ENCODE measurements at regions not wholly inside any gene's neighbourhood (a gene's known extent, or its start where the extent isn't known, plus 50 kb on each side); places are given as distances from the start of the nearest gene placed in this dataset.

DNA sequence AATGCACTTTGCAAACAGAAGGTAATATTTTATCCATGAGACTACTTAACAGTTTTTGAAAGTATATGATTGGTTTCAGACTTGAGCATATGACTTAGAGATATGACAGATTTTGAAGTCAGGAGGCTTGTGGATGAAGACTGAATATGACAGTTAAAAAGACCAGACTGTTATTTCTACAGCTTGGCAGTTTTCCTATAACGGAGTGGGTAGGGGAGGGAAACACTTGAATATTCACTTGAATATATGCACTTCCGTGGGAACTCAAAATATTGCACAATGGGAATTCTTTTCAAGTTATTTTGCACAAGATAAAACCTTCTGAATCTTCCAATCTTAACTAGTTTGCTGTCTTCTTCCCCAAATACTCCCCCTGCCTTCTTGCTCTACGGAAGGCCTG, 64.6 kb upstream of the ACKR3 start:
- no peak overlapping the region for H3K4me3 ChIP-seq (ENCODE audit: low read depth, low read length)
- no peak for DNase-seq (ENCODE audit: low read depth)
- no peak for TF ChIP-seq MYC (IDR thresholded peaks at IDR 0.05; ENCODE audit: low read depth, low read length)
- no peak for TF ChIP-seq POLR2A (IDR thresholded peaks at IDR 0.05; ENCODE audit: extremely low read depth, insufficient read length)
- TF ChIP-seq, protein P1, sequence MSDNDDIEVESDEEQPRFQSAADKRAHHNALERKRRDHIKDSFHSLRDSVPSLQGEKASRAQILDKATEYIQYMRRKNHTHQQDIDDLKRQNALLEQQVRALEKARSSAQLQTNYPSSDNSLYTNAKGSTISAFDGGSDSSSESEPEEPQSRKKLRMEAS (IDR thresholded peaks at IDR 0.05; ENCODE audit: low read depth, low read length), result no peak
- TF ChIP-seq, protein P2, sequence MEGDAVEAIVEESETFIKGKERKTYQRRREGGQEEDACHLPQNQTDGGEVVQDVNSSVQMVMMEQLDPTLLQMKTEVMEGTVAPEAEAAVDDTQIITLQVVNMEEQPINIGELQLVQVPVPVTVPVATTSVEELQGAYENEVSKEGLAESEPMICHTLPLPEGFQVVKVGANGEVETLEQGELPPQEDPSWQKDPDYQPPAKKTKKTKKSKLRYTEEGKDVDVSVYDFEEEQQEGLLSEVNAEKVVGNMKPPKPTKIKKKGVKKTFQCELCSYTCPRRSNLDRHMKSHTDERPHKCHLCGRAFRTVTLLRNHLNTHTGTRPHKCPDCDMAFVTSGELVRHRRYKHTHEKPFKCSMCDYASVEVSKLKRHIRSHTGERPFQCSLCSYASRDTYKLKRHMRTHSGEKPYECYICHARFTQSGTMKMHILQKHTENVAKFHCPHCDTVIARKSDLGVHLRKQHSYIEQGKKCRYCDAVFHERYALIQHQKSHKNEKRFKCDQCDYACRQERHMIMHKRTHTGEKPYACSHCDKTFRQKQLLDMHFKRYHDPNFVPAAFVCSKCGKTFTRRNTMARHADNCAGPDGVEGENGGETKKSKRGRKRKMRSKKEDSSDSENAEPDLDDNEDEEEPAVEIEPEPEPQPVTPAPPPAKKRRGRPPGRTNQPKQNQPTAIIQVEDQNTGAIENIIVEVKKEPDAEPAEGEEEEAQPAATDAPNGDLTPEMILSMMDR (IDR thresholded peaks at IDR 0.05; ENCODE audit: low read depth, low read length), result no peak

DNA sequence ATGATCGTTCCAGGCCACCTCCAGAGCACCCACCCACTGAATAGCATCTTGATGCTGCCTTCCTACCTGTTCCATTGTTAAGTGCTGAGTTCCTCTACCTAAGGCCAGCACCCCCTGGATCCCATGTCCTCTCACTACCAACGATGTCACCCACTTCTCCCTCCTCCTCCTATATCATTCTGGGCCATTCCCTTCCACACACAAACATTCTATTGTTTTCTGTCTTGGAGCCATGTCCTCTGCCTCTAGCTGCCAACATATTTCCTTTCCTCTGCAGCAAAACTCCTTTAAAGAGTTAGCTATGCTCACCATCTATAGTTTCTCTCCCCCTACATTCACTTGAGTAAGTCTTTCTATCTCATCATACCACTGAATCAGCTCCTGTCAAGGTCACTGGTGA, 64.0 kb upstream of the ACKR3 start:
- TF ChIP-seq POLR2A (IDR thresholded peaks at IDR 0.05; ENCODE audit: extremely low read depth, insufficient read length) (no peak), MYC (IDR thresholded peaks at IDR 0.05; ENCODE audit: low read depth, low read length) (no peak)
- TF ChIP-seq, protein P2 (IDR thresholded peaks at IDR 0.05; ENCODE audit: low read depth, low read length), result no peak
- TF ChIP-seq, protein P1 (IDR thresholded peaks at IDR 0.05; ENCODE audit: low read depth, low read length), result no peak
- H3K4me3 ChIP-seq (ENCODE audit: low read depth, low read length), result no peak overlapping the region
- no peak for DNase-seq (ENCODE audit: low read depth)

- TF ChIP-seq, protein P2 (IDR thresholded peaks at IDR 0.05; ENCODE audit: low read depth, low read length), result no peak
- TF ChIP-seq, protein P1 (IDR thresholded peaks at IDR 0.05; ENCODE audit: low read depth, low read length), result no peak
- TF ChIP-seq MYC (IDR thresholded peaks at IDR 0.05; ENCODE audit: low read depth, low read length) (no peak), POLR2A (IDR thresholded peaks at IDR 0.05; ENCODE audit: extremely low read depth, insufficient read length) (no peak)
- no peak overlapping the region for H3K4me3 ChIP-seq (ENCODE audit: low read depth, low read length)
These were observed 62.1 kb upstream of the ACKR3 start for GRCh38 chr2:236507393-236508085.

DNA sequence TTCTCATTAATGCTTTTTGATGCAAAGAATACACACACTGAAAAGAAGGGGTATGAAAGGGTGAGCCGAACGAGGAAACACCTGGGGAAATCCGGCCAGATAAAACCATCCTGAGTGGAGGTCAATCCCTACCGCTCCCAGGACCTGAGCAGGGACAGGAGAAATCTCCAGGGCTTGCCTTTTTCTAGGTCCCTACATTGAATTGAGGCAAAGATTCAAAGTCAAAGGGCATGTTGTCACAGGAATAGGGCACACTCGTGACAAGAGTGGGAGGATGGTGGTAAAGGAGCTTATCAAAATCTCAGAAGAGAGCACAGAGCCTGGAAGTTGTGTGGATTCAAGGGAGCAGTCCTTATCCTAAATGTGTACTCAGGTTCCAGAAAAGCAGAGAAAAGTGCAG, 61.2 kb upstream of the ACKR3 start:
- no peak overlapping the region for H3K4me3 ChIP-seq (ENCODE audit: low read depth, low read length)
- no peak for DNase-seq (ENCODE audit: low read depth)
- TF ChIP-seq POLR2A (IDR thresholded peaks at IDR 0.05; ENCODE audit: extremely low read depth, insufficient read length), result no peak
- no peak for TF ChIP-seq MYC (IDR thresholded peaks at IDR 0.05; ENCODE audit: low read depth, low read length)
- TF ChIP-seq, protein P2 (IDR thresholded peaks at IDR 0.05; ENCODE audit: low read depth, low read length), result no peak
- TF ChIP-seq, protein P1 (IDR thresholded peaks at IDR 0.05; ENCODE audit: low read depth, low read length), result no peak

More at GRCh38 chr2:236507393-236508085, 62.1 kb upstream of the ACKR3 start:
- DNase-seq (ENCODE audit: low read depth), result no peak

- no peak for TF ChIP-seq POLR2A (IDR thresholded peaks at IDR 0.05; ENCODE audit: extremely low read depth, insufficient read length)
- TF ChIP-seq, protein P1 (IDR thresholded peaks at IDR 0.05; ENCODE audit: low read depth, low read length), result no peak
- no peak for TF ChIP-seq MYC (IDR thresholded peaks at IDR 0.05; ENCODE audit: low read depth, low read length)
- TF ChIP-seq, protein P2 (IDR thresholded peaks at IDR 0.05; ENCODE audit: low read depth, low read length), result no peak
These were observed 59.6 kb upstream of the ACKR3 start for GRCh38 chr2:236510034-236510433.

More at GRCh38 chr2:236510034-236510433, 59.6 kb upstream of the ACKR3 start:
- H3K4me3 ChIP-seq (ENCODE audit: low read depth, low read length), result no peak overlapping the region
- DNase-seq (ENCODE audit: low read depth), result no peak

Data from NB4 (cell line).